Heart right ventricle (tissue), 16 donors: ENCODE measurements at regions not wholly inside any gene's neighbourhood (a gene's known extent, or its start where the extent isn't known, plus 50 kb on each side); places are given as distances from the start of the nearest gene placed in this dataset.

ENCODE experiments used
- ATAC-seq, 8 donors: fragments of 200-7000 bp; cut with Tn5 transposase; one replicate each; pipeline ENCODE4 v1.9.1; 2020; ENCODE audit warnings: mild to moderate bottlenecking in 8 of 8, moderate library complexity in 8 of 8, moderate number of reproducible peaks in 1 of 8
- DNase-seq, 2 donors: peaks; one replicate each; pipeline ENCODE4 v3.0.0-alpha.2; 2020
- H3K27ac ChIP-seq, 10 donors: fragments of 200-600 bp; sonication (generic) in 2 of 10; one replicate each; pipeline versions ENCODE4 v1.5.0 to v1.8.0; 2020 to 2022; ENCODE audit warnings: mild to moderate bottlenecking in 3 of 10
- H3K27me3 ChIP-seq, 7 donors: fragments of 200-600 bp; one replicate each; pipeline ENCODE4 v1.8.0; 2021 to 2022; ENCODE audit warnings: mild to moderate bottlenecking in 2 of 7
- H3K36me3 ChIP-seq, 9 donors: fragments of 200-600 bp; sonication (generic) in 1 of 9; one replicate each; pipeline versions ENCODE4 v1.5.0 to v1.8.0; 2020 to 2022; ENCODE audit warnings: mild to moderate bottlenecking in 2 of 9
- H3K4me1 ChIP-seq, 9 donors: fragments of 200-600 bp; sonication (generic) in 1 of 9; one replicate each; pipeline versions ENCODE4 v1.5.0 to v1.8.0; 2020 to 2022; ENCODE audit warnings: mild to moderate bottlenecking in 4 of 9
- H3K4me3 ChIP-seq, 10 donors: fragments of 200-600 bp; sonication (generic) in 2 of 10; one replicate each; pipeline versions ENCODE4 v1.5.0 to v1.8.0; 2020 to 2022; ENCODE audit warnings: mild to moderate bottlenecking in 7 of 10, moderate library complexity in 2 of 10
- H3K9me3 ChIP-seq, 11 donors: fragments of 200-600 bp in 10 of 11; sonication (generic) in 2 of 11; one replicate each; pipeline versions ENCODE4 v1.5.0 to v1.8.0; 2013 to 2022; ENCODE audit warnings: mild to moderate bottlenecking in 2 of 11, control low read depth in 1 of 11, moderate library complexity in 1 of 11
- CTCF ChIP-seq, 9 donors: fragments of 200-600 bp; sonication (generic) in 2 of 9; IDR thresholded peaks; one replicate each; pipeline versions ENCODE4 v1.5.0 to v1.8.0; 2021 to 2022; ENCODE audit warnings: antibody characterized with exemption in 9 of 9, mild to moderate bottlenecking in 5 of 9, moderate library complexity in 1 of 9
- WGBS, 2 donors: extraction: QIAGEN DNeasy Blood & Tissue Kit; methylation state at CpG; one replicate each; pipeline ENCODE4 v1.1.7; 2013; ENCODE audit warnings: inconsistent platforms in 1 of 2; 5-methylcytosine and 5-hydroxymethylcytosine counted together
- intact Hi-C, 10 donors: fragments of 100-400 bp; cut with DNase I; formaldehyde crosslinking; loops; one replicate each; pipeline versions ENCODE4 v1.11.1 to v1.14.2; 2022
- donor health status: Arrhythmogenic right ventricular cardiomyopathy.
- donor health status: ischemic (EF 13 %, LVEDD 7.1; RV severe dilation, severe dysfunction).
- donor health status: healthy with polysubstance abuse.
- donor health status: DM: no; HTN: yes; CAD: no.
- donor health status: DM: no; HTN: no; CAD: no.
- donor health status: ischemic (EF 25% LVEDD 6.9; RV normal size, moderate dysfunction).
- donor health status: ischemic (EF 25% LVEDD 5.7; RV mildly dilated, moderate dysfunction).
- donor health status: healthy.
- donor health status: DM: yes; HTN: yes; CAD: no.
- donor health status: Ischemic cardiomyopathy.
- donor health status: ischemic (EF 35%, LVEDD 5.7; RV mildly dilated, moderate dysfunction).
- donor health status: nonischemic (EF 11% LVEDD 7.7; RV severe dilation, severe dysfunction).
- donor health status: DM: yes; HTN: yes; CAD: no.
- donor health status: PGD.
- donor health status: ischemic (EF 29% LVEDD 5.4; RV normal size, mild dysfunction).
- donor health status: nonischemic (EF 23%, LVEDD 6.1; RV moderate dilation, normal function).

DNA sequence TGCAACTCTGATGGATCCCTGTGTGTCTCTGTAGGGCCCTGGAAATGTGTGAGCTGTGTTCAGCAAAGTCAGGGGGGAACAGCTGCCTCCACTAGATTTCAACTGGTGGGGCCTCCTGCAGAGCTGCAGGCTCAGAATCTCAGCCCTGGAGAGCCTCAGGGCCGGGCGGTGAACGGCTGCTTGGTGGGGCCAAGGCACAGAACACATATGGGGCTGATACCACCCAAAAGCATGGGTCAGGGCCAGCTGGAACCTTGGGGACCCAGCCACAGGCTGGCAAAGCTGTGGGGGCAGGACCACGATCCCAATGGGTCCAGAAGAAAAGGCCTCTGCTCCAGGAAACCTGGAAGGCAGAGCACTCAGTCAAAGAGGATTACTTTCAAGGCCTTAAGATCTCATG is 878.5 kb downstream of the BCL11B start:
- no peak overlapping the region for H3K27ac ChIP-seq
- DNase-seq, result no peak
- 57 to 63% methylated on average over 4 of the region's 4 CpGs for WGBS, 2 donors
- no peak for TF ChIP-seq CTCF (IDR thresholded peaks at IDR 0.05)
- no peak overlapping the region for H3K4me3 ChIP-seq
- H3K4me1 ChIP-seq, result no peaks in the 10 kb centered on the region
- intact Hi-C loops, result no loop called here
- peaks cover 0 to 9% (median 0%) of the 10 kb centered on the region in 7 donors for H3K27me3 ChIP-seq
- H3K9me3 ChIP-seq, result no peaks in the 10 kb centered on the region
- ATAC-seq, result no peak
- no peaks in the 10 kb centered on the region for H3K36me3 ChIP-seq

GRCh38 chr14:98404811-98405210 is 867.2 kb downstream of the BCL11B start:
- DNase-seq (no peak), ATAC-seq (no peak)
- Histone ChIP-seq H3K27me3 (peaks cover 0 to 7% (median 0%) of the 10 kb centered on the region in 7 donors), H3K27ac (no peak overlapping the region), H3K4me1 (no peaks in the 10 kb centered on the region), H3K36me3 (no peaks in the 10 kb centered on the region), H3K9me3 (no peaks in the 10 kb centered on the region), H3K4me3 (no peak overlapping the region)
- no peak for TF ChIP-seq CTCF (IDR thresholded peaks at IDR 0.05)
- intact Hi-C loops, result no loop called here

DNA sequence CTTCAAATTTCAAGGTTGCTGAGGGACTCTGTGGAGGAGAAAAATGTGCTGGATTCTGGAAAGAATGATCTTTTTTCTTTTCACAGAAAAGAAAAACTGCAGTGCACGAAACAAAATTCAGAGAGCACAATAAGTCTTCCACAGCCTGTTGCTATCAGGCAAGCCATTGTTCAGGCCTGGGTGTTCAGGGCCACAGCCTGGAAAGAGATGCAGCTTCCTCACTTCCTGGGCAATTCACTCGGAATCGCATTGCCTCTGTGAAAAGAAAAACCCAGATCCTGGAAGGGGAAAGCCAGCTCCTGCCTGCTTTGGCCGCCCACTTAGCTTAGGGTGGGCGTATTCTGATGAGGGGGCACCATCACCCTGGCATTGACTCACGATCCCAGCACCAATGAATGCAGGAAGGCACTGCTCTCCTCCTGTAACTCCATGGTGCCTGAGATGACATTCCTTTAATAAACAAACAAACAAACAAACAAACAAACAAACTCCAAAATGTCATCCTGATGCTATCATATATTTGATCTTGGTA is 863.9 kb downstream of the BCL11B start:
- ATAC-seq (no peak), DNase-seq (no peak)
- 58 to 71% methylated on average over 6 of the region's 6 CpGs for WGBS, 2 donors
- Histone ChIP-seq H3K9me3 (no peaks in the 10 kb centered on the region), H3K4me1 (no peaks in the 10 kb centered on the region), H3K36me3 (no peaks in the 10 kb centered on the region), H3K4me3 (no peak overlapping the region), H3K27me3 (peaks cover 0 to 7% (median 0%) of the 10 kb centered on the region in 7 donors), H3K27ac (no peak overlapping the region)
- no peak for TF ChIP-seq CTCF (IDR thresholded peaks at IDR 0.05)
- intact Hi-C loops, result no loop called here

GRCh38 chr14:98408713-98409112 is 863.3 kb downstream of the BCL11B start:
- Histone ChIP-seq H3K4me3 (no peak overlapping the region), H3K27ac (no peak overlapping the region), H3K27me3 (peaks cover 0 to 7% (median 0%) of the 10 kb centered on the region in 7 donors), H3K4me1 (no peaks in the 10 kb centered on the region), H3K9me3 (no peaks in the 10 kb centered on the region), H3K36me3 (no peaks in the 10 kb centered on the region)
- DNase-seq (no peak), ATAC-seq (no peak)
- intact Hi-C loops, result no loop called here
- no peak for TF ChIP-seq CTCF (IDR thresholded peaks at IDR 0.05)
- WGBS, 2 donors, result 79 to 83% methylated on average over 6 of the region's 6 CpGs
